Left lobe of liver (tissue), 2 donors: ENCODE measurements at regions not wholly inside any gene's neighbourhood (a gene's known extent, or its start where the extent isn't known, plus 50 kb on each side); places are given as distances from the start of the nearest gene placed in this dataset.
A peak's percentile ranks its signal among the peaks of the same experiment; 100 is the strongest.
"Not testable (repeated sequence)": the region's sequence is repeated elsewhere in the genome, so short reads cannot be mapped to it uniquely, and the experiment has no call there.

Source experiments
- ATAC-seq: fragments of 200-7000 bp; cut with Tn5 transposase; one replicate; pipeline ENCODE4 v1.9.1; 2020; ENCODE audit warnings: mild to moderate bottlenecking, moderate library complexity
- DNase-seq: peaks from one replicate; pipeline ENCODE4 v3.0.0-alpha.2; 2020; ENCODE audit warnings: low spot score
- donor health status: DM: no; HTN: no; CAD: no; lungs with moderate emphysema.
- donor health status: DM: no; HTN: yes; CAD: no.

GRCh38 chr5:70778240-70778639 is 122.2 kb upstream of the SERF1A start:
- not testable (repeated sequence) for ATAC-seq
- DNase-seq = peak; percentile 26
